ENCODE measurements at regions not wholly inside any gene's neighbourhood (a gene's known extent, or its start where the extent isn't known, plus 50 kb on each side); places are given as distances from the start of the nearest gene placed in this dataset.

DNA sequence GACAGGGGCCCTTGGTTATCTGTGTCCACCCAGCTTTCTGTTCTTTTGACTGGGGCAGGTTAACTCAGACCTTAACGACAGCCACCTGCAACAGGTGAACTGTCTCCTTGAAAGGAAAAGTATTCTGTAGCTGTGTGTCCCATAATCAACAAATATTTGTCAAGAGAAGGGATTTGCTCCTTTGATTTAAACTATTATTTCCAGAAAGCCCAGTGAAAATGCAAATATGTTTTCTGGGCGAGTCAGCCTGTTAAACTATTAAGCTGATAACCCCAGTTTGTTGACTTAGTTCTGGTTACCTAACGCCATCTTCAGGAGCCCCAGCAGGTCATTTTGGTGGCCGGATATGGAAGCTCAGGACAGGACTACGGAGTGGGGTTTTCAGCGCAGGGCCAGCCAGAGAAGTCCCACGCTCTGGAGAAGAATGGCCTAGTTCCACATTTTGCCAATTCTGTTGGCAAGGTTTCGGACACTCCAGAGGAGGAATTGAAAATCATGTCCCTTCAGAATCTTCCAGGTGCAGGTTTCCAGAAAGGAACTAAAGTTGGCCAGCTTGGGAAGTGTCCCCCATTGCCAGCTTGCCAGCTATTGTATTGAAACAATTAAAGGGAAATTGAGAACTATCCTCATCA is 54.5 kb downstream of the ADRA2A start:
- TF ChIP-seq, protein P1, sequence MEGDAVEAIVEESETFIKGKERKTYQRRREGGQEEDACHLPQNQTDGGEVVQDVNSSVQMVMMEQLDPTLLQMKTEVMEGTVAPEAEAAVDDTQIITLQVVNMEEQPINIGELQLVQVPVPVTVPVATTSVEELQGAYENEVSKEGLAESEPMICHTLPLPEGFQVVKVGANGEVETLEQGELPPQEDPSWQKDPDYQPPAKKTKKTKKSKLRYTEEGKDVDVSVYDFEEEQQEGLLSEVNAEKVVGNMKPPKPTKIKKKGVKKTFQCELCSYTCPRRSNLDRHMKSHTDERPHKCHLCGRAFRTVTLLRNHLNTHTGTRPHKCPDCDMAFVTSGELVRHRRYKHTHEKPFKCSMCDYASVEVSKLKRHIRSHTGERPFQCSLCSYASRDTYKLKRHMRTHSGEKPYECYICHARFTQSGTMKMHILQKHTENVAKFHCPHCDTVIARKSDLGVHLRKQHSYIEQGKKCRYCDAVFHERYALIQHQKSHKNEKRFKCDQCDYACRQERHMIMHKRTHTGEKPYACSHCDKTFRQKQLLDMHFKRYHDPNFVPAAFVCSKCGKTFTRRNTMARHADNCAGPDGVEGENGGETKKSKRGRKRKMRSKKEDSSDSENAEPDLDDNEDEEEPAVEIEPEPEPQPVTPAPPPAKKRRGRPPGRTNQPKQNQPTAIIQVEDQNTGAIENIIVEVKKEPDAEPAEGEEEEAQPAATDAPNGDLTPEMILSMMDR (IDR thresholded peaks at IDR 0.05), result no peak
- TF ChIP-seq EP300 (IDR thresholded peaks at IDR 0.05), result no peak
- TF ChIP-seq POLR2A (IDR thresholded peaks at IDR 0.05), result no peak
- Histone ChIP-seq H3K27me3 (no peaks in the 10 kb centered on the region), H3K36me3 (no peaks in the 10 kb centered on the region), H3K4me1 (peaks cover 0 to 3% (median 0%) of the 10 kb centered on the region in 4 donors), H3K4me3 (no peak overlapping the region), H3K9me3 (no peaks in the 10 kb centered on the region), H3K27ac (no peak overlapping the region)
- no peak for DNase-seq (ENCODE audit: low spot score in 2 of 2)
- 78 to 83% methylated on average over 8 of the region's 8 CpGs for WGBS, 2 donors

DNA sequence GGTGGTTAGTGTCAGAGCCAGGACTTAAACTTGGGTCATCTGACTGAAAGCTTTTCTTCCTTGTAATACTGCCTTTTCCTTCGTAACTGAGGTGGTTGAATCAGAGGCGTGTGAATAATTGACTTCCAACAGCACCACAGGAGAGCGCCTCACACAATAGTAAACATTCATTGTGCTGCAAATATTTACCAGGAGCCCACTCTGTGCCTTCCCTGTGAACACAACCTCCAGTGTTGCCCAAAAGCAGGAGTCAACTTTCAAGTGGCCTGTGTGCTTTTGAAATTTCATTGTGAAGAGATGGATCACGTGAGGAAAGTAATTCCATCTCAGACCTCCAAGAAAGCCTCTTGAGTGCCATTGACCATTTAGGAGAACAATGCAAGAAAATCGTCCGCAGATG is 60.2 kb downstream of the ADRA2A start:
- Histone ChIP-seq H3K4me1 (no peaks in the 10 kb centered on the region), H3K27ac (no peak overlapping the region), H3K36me3 (no peaks in the 10 kb centered on the region), H3K4me3 (no peak overlapping the region), H3K27me3 (no peaks in the 10 kb centered on the region), H3K9me3 (no peaks in the 10 kb centered on the region)
- WGBS, 2 donors, result 36 to 48% methylated on average over 6 of the region's 6 CpGs
- no peak for DNase-seq (ENCODE audit: low spot score in 2 of 2)
- TF ChIP-seq, protein P1 (IDR thresholded peaks at IDR 0.05), result no peak
- TF ChIP-seq POLR2A (IDR thresholded peaks at IDR 0.05), result no peak
- TF ChIP-seq EP300 (IDR thresholded peaks at IDR 0.05), result no peak

DNA sequence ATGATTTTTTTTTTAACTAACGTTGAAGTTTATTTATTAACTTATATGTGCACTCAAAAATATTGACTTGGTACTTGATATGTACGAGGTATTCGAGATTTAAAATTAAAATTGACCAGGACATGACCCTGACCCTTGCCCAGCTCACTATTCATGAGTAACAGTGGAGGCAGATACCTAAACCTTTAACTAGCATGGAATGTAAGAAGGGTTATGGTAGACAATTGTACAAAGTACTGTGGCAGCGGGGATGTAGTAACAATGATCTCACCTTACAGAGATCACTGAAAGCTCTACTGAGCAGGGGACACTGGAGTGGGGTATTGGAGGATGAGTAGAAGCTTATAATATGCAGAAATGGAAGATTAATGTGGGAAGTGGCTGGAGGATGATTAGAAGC is 60.8 kb downstream of the ADRA2A start:
- WGBS, 2 donors, result 42 to 47% methylated on average over 4 of the region's 4 CpGs
- Histone ChIP-seq H3K27ac (no peak overlapping the region), H3K4me1 (no peaks in the 10 kb centered on the region), H3K9me3 (no peaks in the 10 kb centered on the region), H3K36me3 (no peaks in the 10 kb centered on the region), H3K4me3 (no peak overlapping the region), H3K27me3 (no peaks in the 10 kb centered on the region)
- no peak for DNase-seq (ENCODE audit: low spot score in 2 of 2)
- TF ChIP-seq POLR2A (IDR thresholded peaks at IDR 0.05) (no peak), EP300 (IDR thresholded peaks at IDR 0.05) (no peak)
- TF ChIP-seq, protein P1 (IDR thresholded peaks at IDR 0.05), result no peak

DNA sequence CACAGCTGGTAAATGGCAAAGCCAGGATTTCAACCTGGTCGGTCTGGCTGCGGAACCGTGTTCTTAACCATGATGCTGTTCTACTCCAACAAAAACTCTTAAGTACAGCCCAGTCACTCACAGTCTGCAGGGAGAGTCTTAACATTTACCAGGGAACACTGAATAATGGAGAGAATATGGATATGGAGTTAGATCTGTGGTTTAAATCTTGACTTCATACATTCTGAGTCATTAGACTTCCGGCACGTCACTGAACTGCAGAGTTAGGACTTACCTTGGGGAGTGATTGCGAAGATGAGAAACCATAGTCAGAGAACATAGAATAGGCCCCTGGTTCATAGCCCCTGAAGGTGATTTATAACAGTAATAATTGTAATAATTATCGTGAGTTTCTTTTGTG is 61.7 kb downstream of the ADRA2A start:
- DNase-seq (ENCODE audit: low spot score in 2 of 2), result no peak
- Histone ChIP-seq H3K36me3 (no peaks in the 10 kb centered on the region), H3K27ac (no peak overlapping the region), H3K9me3 (no peaks in the 10 kb centered on the region), H3K4me3 (no peak overlapping the region), H3K27me3 (no peaks in the 10 kb centered on the region), H3K4me1 (no peaks in the 10 kb centered on the region)
- TF ChIP-seq, protein P1 (IDR thresholded peaks at IDR 0.05), result no peak
- TF ChIP-seq POLR2A (IDR thresholded peaks at IDR 0.05) (no peak), EP300 (IDR thresholded peaks at IDR 0.05) (no peak)
- WGBS, 2 donors, result 92 to 96% methylated on average over 7 of the region's 7 CpGs

DNA sequence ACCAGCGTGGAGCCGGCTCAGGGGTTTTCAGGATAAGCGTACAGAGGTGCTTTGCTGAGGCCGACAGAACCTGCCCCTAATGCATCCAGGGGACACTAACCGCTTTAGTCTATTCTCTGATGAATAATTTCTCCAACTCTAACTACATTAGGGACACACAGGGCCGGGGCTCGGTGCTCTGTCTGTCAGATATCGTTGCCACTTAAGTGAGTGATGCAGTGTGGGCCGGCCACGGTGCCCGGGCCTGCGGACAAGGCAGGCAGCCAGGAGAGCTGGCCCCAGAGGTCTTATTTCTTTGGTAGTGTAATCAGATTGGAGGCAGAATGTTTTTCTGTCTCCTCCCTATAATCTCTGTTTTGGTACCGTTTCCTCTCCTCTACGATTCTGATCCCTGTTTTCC is 62.7 kb downstream of the ADRA2A start:
- H3K4me1 ChIP-seq, result no peaks in the 10 kb centered on the region
- H3K9me3 ChIP-seq, result no peaks in the 10 kb centered on the region
- H3K27ac ChIP-seq, result no peak overlapping the region
- H3K27me3 ChIP-seq, result no peaks in the 10 kb centered on the region
- TF ChIP-seq, protein P1 (IDR thresholded peaks at IDR 0.05), result no peak
- TF ChIP-seq EP300 (IDR thresholded peaks at IDR 0.05) (no peak), POLR2A (IDR thresholded peaks at IDR 0.05) (no peak)
- no peak overlapping the region for H3K4me3 ChIP-seq
- H3K36me3 ChIP-seq, result no peaks in the 10 kb centered on the region
- DNase-seq (ENCODE audit: low spot score in 2 of 2), result no peak
- WGBS, 2 donors, result 80 to 81% methylated on average over 14 of the region's 14 CpGs
